ENCODE measurements at regions not wholly inside any gene's neighbourhood (a gene's known extent, or its start where the extent isn't known, plus 50 kb on each side); places are given as distances from the start of the nearest gene placed in this dataset.
"Not testable (repeated sequence)": the region's sequence is repeated elsewhere in the genome, so short reads cannot be mapped to it uniquely, and the experiment has no call there.

GRCh38 chr21:18549214-18549905 lies 145.8 kb upstream of the TMPRSS15 start:
- H3K27ac ChIP-seq, result no peak overlapping the region
- DNase-seq (ENCODE audit: low read depth, low spot score), result no peak

GRCh38 chr21:18550361-18550760 lies 146.8 kb upstream of the TMPRSS15 start:
- DNase-seq (ENCODE audit: low read depth, low spot score), result no peak
- no peak overlapping the region for H3K27ac ChIP-seq

GRCh38 chr21:18553786-18554185 lies 150.2 kb upstream of the TMPRSS15 start:
- DNase-seq (ENCODE audit: low read depth, low spot score), result no peak
- no peak overlapping the region for H3K27ac ChIP-seq

GRCh38 chr21:18567770-18568169 lies 164.2 kb upstream of the TMPRSS15 start:
- not testable (repeated sequence) for DNase-seq (ENCODE audit: low read depth, low spot score); H3K27ac ChIP-seq

- DNase-seq (ENCODE audit: low read depth, low spot score), result no peak
- no peak overlapping the region for H3K27ac ChIP-seq
Measured at GRCh38 chr21:18588001-18588662, 184.5 kb upstream of the TMPRSS15 start.

- H3K27ac ChIP-seq, result no peak overlapping the region
- DNase-seq (ENCODE audit: low read depth, low spot score), result no peak
Measured at GRCh38 chr21:18601146-18601545, 197.6 kb upstream of the TMPRSS15 start.

GRCh38 chr21:18602711-18603110 lies 199.1 kb upstream of the TMPRSS15 start:
- DNase-seq (ENCODE audit: low read depth, low spot score), result no peak
- H3K27ac ChIP-seq, result no peak overlapping the region

- DNase-seq (ENCODE audit: low read depth, low spot score), result no peak
- no peak overlapping the region for H3K27ac ChIP-seq
Measured at GRCh38 chr21:18603261-18603660, 199.7 kb upstream of the TMPRSS15 start.

- H3K27ac ChIP-seq, result no peak overlapping the region
- no peak for DNase-seq (ENCODE audit: low read depth, low spot score)
Measured at GRCh38 chr21:18603980-18604379, 200.4 kb upstream of the TMPRSS15 start.

- H3K27ac ChIP-seq, result no peak overlapping the region
- no peak for DNase-seq (ENCODE audit: low read depth, low spot score)
Measured at GRCh38 chr21:18608226-18608625, 204.6 kb upstream of the TMPRSS15 start.

GRCh38 chr21:18614303-18614702 lies 210.7 kb upstream of the TMPRSS15 start:
- no peak overlapping the region for H3K27ac ChIP-seq
- DNase-seq (ENCODE audit: low read depth, low spot score), result no peak

GRCh38 chr21:18617291-18617690 lies 213.7 kb upstream of the TMPRSS15 start:
- no peak for DNase-seq (ENCODE audit: low read depth, low spot score)
- H3K27ac ChIP-seq, result no peak overlapping the region

GRCh38 chr21:18620436-18620835 lies 216.9 kb upstream of the TMPRSS15 start:
- DNase-seq (ENCODE audit: low read depth, low spot score), result no peak
- H3K27ac ChIP-seq, result no peak overlapping the region

- no peak overlapping the region for H3K27ac ChIP-seq
- DNase-seq (ENCODE audit: low read depth, low spot score), result no peak
Measured at GRCh38 chr21:18622383-18622782, 218.8 kb upstream of the TMPRSS15 start.

GRCh38 chr21:18630446-18630845 lies 226.9 kb upstream of the TMPRSS15 start:
- DNase-seq (ENCODE audit: low read depth, low spot score), result no peak
- no peak overlapping the region for H3K27ac ChIP-seq

- DNase-seq (ENCODE audit: low read depth, low spot score), result no peak
- no peak overlapping the region for H3K27ac ChIP-seq
Measured at GRCh38 chr21:18636897-18637296, 233.3 kb upstream of the TMPRSS15 start.

GRCh38 chr21:18646116-18646515 lies 242.5 kb upstream of the TMPRSS15 start:
- no peak for DNase-seq (ENCODE audit: low read depth, low spot score)
- H3K27ac ChIP-seq, result no peak overlapping the region

GRCh38 chr21:18655931-18656330 lies 252.3 kb upstream of the TMPRSS15 start:
- no peak overlapping the region for H3K27ac ChIP-seq
- DNase-seq (ENCODE audit: low read depth, low spot score), result no peak

GRCh38 chr21:18661842-18662241 lies 258.3 kb upstream of the TMPRSS15 start:
- DNase-seq (ENCODE audit: low read depth, low spot score), result no peak
- no peak overlapping the region for H3K27ac ChIP-seq

GRCh38 chr21:18663663-18664062 lies 260.1 kb upstream of the TMPRSS15 start:
- H3K27ac ChIP-seq, result no peak overlapping the region
- DNase-seq (ENCODE audit: low read depth, low spot score), result no peak

- DNase-seq (ENCODE audit: low read depth, low spot score), result no peak
Measured at GRCh38 chr21:18666725-18667124, 263.1 kb upstream of the TMPRSS15 start.

GRCh38 chr21:18673789-18674188 lies 270.2 kb upstream of the TMPRSS15 start:
- DNase-seq (ENCODE audit: low read depth, low spot score), result no peak
- H3K27ac ChIP-seq, result no peak overlapping the region

More at GRCh38 chr21:18666725-18667124, 263.1 kb upstream of the TMPRSS15 start:
- H3K27ac ChIP-seq, result no peak overlapping the region

All from epithelial cell of prostate (primary cell).